EL (cell line): ENCODE measurements at regions not wholly inside any gene's neighbourhood (a gene's known extent, or its start where the extent isn't known, plus 50 kb on each side); places are given as distances from the start of the nearest gene placed in this dataset.
"Not testable (repeated sequence)": the region's sequence is repeated elsewhere in the genome, so short reads cannot be mapped to it uniquely, and the experiment has no call there.

Experiments
- DNase-seq: peaks from one replicate; pipeline ENCODE4 v3.0.0-alpha.2; 2016

DNA sequence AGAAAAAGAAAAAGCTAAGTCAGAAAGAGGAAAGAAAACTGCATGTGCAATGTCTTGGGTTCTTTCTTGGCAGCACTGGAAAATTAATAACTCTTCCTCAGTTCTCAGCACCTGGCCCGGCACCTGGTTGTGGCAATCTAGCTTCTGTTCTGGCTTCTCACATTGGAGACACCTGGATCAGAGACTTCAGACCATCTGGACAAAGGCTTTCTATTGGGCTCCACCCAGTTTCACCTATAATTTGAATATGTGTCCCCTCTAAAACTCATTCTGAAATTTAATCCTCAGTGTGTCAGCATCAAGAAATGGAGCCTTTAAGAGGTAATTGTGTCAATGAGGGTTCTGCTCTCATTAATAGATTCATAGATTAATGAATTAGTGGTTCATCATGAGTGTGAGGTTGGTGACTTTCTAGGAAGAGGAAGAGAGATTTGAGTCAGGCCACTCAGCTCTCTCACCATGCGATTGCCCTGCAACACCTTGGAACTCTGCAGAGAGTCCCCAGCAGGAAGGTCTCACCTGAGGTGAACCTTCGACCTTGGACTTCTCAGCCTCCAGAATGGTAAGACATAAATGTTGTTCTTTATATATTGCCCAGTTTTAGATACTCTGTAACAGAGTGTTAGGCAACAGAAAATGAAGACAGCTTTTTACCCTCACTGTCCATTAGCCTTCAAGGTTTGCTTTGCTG lies 679.9 kb downstream of the NTRK3 start:
- no peak for DNase-seq

DNA sequence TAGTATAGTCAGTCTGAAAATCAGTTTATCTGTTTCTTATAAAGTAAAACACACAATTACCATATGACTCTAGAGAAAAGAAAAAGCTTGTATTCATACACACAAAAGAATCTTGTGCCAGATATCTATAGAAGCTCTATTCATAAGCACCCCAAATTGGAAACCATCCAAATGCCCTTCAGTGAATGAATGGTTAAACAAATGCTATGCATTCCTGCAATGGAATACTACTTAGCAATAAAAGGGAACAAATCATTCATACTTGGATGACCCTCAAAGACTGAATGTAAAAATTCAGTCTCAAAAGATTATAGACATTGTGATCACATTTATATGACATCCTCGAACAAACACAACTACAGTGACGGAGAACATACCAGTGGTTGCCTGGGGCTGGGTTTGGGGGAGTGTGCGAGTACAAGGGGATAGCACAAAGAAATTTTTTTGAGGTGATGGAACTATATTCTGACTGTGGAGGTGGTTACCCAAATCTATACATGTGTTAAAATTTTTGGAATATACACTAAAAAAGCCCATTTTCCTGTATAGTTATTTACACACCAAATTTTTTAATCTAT lies 680.6 kb downstream of the NTRK3 start:
- DNase-seq: no peak

DNA sequence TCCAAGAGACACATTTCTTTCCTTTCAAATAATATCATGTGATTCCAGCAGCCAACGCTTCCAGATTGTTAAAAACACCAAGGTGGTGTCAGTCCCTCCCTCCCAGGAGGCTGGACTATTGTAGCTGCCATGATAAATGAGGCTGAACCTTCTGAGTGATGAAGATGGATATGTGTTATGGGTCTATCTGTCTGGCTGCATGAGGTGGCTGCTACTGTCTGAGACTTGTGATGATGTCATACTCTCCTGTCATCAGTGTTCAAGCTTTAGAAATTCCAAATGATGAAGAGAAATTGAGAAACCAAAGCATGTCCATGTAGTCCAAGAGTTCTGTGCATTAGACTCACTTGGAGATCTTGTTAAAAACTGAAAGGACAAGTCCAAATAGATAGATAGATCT lies 683.0 kb downstream of the NTRK3 start:
- no peak for DNase-seq

DNA sequence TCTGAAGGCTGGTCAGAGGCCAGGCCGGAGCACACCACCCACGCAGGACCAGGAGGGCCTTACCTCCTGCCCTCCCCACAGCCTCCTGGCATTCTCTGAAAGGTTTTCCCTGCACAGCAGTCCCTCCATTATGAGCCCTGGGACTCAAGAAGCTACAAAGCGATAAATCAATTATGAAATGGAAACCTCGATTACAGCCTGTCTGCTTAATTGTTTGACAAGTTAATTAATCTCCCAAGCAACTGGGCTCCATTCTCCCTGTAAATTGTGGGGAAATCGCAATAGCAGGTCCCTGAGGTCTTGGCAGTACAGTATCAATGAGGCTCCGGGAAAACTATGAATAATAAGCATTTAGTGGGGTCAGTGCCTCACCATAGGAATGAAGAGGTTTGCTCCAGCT lies 683.5 kb downstream of the NTRK3 start:
- DNase-seq: no peak

DNA sequence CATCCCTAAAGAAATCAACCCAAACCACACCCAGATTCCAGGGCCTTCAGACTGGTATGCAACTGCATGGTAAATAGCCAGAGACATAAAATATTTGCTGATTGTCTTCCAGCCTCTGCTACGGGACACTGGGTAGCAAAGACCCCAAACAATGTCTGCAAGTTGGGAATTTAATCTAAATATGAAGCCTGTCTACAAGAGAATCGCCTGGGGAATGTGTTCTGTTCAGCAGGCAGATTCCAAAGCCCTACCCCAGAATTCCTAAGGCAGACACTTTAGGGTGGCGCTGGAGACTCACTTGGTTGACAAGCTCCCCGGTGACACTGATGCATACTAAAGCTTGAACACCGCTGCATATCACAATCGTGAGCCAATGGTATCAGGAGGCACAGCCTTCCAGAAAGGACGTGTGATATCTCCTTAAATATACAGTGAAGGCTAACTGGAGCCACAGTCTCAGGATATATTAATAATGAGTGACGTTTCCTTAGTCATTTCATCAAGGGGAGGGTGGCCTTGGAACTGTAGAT lies 684.1 kb downstream of the NTRK3 start:
- peak; percentile 13 for DNase-seq

DNA sequence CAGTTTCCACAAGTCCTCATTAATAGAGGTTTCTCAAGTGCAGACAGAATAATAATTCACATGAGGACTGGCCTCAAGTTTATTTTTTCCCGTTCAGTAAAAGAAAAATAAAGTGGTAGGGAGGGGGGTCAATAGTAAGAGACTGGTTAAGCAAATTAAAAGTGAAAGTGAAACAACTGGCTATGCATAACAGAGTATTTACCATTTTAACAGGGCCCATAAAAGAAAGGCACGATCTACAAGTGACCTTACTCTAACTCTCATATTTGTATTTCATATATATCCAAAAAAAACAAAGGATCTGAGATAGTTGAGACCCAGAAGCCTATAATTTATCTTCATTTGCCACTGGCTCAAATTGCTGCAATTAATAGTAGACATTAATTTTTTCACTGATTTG lies 686.3 kb downstream of the NTRK3 start:
- DNase-seq: peak; percentile 14

DNA sequence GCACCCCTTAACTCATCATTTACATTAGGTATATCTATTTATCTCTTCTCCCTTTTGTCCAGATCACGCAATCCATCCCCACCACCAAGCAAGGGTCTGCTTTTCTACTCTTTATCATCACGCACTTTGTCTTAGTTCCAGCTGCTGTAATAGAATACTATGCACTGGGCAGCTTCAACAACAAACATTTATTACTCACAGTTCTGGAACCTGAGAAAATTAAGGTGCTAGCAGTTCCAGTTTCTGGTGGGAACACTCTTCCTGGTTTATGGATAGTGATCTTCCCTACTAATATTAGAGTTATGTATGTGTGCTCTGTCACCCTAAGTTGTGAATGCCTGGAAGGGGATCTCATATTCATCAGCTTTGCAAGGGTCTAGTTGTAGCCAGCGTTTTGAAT lies 687.0 kb downstream of the NTRK3 start:
- no peak for DNase-seq

DNA sequence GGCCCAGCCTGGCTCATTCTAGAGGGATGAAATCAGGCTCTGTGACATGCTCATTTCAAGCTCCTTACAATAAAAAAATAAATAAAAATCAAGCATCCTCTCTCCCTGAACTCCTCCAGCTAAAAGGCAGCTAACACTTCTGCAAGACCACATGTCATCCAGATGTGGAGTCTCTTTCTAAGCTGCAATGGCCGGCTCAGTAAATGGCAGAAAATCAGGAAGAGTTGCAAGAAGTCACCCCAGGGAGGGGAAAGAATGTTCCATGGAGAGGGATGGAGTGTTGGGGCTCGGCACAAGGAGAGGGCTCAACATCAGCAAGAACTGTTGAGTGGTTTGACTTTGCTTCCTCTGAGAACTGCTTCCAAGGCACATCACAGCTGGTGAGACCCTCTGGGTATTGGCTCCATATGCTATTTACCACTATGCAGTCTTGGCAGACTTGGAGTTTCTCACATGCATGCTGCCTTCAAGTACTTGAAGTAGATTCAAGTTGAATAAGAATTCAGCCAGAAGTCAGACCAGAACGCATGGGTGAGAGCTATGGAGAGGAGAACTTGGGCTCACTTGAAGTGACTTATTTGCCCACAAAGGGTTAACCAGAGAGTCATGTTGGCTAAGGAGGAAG lies 689.0 kb downstream of the NTRK3 start:
- DNase-seq: no peak

DNA sequence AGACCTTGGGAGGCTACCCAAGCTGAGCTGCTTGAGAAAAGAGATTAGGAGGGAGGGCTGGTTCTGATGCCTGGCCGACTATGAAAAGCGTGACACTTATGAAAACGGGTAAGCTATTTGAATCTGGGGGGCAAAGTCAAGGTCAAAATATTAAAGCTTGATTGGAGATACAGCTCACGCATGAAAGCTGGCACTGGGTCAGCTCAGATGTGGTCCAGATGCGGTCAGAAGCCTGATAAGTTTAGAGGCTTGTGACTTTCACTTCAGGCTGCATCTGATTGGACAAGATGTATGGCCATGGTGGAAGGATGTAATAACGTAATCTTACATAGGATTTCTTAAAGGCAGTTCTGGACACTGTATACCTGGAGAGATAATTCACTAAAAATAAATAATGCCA lies 690.3 kb downstream of the NTRK3 start:
- DNase-seq: no peak

DNA sequence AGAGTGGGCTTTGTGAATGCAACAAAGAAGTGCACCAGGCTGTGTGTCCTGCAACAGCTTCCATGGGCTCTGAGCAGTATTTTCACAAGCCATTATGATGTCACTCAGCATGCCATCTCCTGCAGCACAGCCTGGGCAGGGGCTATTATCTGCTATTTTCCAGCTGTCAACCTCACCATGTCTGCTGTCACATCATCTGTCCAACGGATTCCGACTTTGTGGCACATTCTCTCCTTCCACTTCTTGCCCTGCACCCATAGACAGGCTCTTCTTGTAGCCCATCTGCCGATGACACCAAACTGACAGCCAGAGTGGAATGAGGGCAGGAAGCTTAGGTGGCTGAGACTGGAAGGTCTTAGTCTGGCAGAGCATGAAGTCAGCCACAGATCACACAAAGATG lies 691.9 kb downstream of the NTRK3 start:
- no peak for DNase-seq

DNA sequence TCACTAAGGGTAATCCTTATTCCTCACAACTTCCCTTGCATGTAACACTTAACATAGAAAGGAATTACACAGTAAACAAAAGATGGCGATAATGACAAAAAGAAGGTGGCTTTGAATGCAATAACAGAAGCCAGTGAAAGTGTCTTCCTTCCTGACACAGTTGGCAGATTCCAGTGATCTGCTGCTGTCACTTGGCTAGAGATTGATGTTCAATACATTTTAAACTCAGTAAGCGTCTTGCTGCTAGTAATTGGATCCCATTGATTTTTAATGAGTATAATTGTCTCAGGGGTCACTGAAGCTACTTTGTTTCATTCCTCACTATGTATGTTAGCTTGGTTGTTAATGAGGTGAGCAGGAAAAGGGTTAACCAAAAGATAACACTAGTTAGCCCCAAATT lies 692.7 kb downstream of the NTRK3 start:
- no peak for DNase-seq

DNA sequence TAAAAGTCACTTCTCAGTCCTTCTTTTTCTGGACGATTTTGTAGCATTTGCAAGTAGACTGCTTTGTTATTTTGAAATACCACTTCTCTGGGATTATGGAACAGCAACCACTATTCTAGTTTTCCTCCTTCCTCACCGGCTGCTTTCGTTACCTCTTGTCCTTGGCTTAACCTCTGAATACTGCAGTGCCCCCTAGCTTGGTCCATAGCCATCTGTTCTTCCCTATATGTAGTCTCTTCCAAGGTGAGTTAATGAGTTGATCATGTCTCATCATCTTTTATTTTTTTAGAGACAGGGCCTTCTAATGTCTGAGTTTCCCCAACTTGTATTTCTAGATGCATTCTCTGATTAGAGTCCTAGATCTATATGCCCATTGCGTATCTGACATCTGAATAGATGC lies 694.3 kb downstream of the NTRK3 start:
- DNase-seq: no peak

DNA sequence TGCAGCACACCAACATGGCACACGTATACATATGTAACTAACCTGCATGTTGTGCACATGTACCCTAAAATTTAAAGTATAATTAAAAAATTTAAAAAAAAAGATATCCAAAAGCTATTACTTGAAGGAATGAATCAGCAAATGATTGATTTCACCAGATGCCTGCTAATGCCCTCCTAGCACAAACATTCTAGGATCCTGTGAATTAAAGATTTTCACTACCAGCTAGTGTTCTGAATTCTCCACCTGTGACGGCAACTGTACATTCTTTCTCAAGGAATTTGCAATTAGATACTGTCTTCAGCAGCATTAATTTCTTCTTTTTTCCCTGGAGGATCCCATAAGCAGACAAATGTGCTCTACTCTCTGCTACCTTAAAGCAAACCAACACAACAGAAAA lies 694.9 kb downstream of the NTRK3 start:
- no peak for DNase-seq

DNA sequence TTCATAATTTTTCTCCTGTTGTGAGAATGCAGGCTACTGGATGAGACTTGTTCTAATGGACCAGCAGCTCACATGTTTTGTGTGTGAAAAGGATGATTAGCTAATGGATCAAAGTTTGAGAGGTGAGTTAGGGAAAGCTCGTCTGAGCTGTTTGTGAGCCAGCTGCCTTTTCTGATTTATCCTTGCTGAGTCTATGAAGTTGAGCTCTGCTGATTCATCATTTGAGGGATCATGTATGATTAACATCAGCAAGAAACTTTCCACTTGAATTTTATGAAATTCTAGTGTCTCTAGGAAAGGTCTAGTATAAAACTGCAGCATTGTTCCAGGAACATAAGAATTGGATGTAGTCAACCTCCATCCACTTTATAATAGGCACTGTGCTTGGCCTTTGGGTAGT lies 698.7 kb downstream of the NTRK3 start:
- no peak for DNase-seq

DNA sequence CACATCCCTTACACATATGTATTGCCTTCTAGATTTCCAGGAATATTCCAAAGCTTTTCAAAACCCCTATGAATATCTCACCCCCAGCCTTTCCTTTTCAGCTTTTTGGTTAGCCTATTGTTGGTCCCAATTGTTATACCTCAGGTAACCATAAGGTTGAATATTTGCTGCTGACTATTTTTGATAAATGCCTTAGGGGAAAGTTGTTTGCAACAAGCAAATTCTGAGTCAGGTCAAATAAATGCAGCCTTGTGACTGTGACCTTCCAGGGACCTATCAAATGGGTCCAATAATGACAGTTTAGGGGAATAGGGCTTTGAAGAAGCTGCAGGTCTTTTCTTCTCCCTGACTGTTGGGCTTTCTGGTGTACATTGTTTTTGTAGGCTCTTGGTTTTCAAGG lies 699.7 kb downstream of the NTRK3 start:
- DNase-seq: no peak

DNA sequence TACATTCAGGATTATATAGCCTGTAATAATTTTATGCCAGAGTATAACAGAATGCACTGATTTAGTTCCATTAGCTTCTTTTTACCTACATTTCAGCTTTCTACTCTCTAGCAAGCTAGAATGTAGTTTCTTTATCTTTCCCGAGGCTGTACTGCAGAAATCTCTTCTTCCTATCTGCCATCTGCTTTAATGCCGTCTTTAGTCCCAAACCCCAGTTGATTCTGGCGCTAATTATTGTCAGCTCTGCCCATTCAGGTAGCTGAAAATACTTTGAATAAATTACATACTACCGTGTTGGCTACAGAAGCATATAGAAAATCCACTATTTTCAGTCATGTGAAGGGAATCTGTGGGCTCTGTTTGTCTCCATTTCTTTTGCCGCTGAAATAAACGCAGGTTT lies 706.7 kb downstream of the NTRK3 start:
- no peak for DNase-seq

DNA sequence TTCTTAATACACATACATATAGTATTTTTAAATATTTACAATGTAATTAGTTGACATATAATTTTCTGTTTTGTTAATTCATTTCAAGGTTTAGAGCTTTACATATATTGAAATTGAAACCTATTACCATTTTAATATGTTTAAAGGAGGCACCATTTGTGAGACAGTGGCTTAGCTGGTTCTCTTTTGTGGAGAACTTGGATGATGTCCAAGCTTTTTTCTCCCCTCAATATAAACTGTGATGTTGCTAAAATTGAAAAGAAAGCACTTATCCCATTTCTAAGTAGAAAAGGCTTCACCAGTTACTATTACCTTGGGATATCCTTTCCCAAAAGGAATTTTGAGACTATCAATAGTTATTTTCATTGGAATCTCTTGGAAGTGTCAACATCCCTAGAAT lies 707.2 kb downstream of the NTRK3 start:
- no peak for DNase-seq

DNA sequence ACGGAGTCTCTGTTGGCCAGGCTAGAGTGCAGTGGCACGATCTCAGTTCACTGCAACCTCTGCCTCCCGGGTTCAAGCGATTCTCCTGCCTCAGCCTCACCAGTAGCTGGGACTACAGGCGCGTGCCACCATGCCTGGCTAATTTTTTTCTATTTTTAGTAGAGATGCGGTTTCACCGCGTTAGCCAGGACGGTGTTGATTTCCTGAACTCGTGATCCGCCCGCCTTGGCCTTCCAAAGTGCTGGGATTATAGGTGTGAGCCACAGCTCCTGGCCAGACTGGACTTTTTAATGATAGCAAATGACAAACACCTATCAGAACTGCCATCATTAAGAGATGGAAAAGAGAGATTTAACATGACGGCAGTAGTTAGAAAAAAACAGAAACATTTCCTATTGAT lies 707.9 kb downstream of the NTRK3 start:
- DNase-seq: not testable (repeated sequence)

DNA sequence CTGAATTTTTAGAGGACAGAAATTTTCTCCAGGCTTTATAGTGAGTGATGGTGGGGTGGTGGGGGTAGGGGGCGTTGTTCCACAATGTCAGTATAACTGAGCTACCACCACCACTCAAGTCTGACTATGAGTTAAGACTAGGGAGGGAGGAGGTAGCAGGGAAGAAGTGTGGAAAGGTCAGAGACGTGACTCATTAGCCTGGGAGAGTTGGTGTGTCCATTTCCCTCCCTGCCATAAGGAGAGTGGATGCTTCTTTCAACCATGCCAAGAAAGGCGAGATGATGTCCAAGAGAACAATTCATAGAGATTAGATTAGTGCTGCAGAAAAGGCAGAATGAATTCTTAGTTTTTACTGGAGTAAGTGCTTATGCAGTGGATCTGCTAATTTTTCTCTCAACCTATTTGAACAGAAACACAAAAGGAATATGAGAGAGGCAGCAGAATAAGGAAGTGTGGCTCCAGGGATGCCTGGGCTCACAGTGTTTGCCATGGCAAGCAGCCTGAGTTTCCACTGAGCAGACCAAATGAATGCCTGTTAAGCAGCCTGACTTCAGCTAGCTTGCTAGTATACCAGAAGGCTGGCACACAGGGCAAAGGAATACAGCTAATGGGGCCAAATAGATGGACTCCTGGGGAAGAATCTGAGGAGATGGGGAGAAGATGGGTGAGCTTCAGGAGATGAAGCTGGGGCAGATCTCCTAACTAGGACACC lies 708.9 kb downstream of the NTRK3 start:
- peak; percentile 45 for DNase-seq

DNA sequence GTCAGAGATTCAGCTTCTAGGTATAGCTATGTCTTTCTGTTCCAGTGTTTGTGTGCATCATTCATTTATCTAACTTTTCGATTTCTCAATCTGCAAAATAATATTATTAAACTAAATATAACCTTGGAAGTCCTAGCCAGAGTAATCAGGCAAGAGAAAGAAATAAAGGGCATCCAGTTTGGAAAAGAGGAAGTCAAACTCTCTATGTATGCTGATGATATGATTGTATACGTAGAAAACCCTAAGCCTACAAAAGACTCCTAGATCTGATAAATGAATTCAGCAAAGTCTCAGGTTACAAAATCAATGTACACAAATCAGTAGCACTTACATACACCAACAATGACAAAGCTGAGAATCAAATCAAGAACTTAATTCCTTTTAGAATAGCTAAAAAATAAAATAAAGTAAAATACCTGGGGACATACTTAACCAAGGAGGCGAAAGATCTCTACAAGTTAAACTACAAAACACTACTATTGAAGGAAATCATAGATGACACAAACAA lies 718.2 kb downstream of the NTRK3 start:
- DNase-seq: no peak

DNA sequence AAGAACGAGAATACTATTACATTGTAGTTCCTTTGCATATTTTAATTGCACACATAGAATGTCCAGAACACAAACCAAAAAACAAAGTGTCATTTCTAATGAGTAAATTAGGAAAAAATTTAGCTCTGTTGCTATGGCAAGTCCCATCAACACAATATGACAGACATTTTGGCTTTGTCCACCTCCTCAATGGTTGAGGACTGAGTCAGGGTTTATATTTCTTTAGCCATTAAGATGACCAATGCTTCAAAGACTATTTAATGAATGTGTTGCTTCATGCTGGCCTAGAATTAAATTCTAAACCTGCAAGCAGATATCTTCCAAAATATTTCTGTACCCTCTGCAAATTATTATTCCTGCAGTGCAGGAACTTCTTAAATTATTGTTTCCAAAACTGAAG lies 719.2 kb downstream of the NTRK3 start:
- no peak for DNase-seq

DNA sequence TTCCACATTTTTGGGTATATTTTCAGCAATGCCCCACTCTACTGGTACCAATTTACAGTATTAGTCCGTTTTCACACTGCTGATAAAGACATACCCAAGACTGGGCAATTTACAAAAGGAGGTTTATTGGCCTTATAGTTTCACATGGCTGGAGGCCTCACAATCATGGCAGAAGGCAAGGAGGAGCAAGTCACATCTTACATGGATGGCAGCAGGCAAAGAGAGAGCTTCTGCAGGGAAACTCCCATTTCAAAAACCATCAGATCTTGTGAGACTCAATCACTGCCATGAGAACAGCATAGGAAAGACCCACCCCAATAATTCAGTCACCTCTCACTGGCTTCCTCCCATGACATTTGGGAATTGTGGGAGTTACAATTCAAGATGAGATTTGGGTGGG lies 722.9 kb downstream of the NTRK3 start:
- DNase-seq: not testable (repeated sequence)

DNA sequence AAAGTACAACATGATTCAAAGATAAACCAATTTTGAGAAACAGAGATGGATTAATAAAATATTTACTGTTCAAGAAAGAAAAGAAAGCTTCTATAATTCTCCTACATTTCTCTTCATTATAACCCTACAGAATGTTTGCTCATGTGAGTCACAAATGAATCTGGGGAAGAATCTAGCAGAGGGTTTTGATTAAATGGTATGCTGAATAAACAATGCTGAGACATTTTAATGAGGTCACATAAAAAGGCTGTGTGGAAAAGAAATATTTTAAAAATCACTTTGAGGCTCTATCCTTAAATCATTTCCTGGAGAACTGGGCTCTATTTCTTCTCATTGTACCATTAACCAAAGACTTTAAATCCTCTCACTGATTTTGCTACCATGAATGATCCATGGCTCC lies 727.7 kb downstream of the NTRK3 start:
- peak; percentile 63 for DNase-seq

DNA sequence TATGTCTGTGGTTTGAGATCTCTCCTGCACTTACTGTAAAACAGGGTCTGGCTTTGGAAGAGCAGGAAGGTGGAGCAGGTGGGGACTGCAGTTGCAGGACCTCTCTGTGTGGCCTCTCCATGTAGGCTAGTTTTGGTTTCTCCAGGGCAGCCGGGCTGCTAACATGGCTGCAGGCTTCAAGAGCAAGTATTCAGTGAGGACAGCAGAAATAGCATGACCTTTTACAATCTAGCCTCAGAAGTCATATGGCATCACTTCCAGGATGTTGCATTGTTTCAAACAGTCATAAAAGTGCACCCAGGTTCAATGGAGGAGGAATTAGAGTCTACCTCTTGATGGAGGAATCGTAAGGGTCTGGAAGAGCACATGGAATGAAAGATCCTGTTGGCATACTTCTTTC lies 728.7 kb downstream of the NTRK3 start:
- DNase-seq: peak; percentile 4
